Skeletal muscle cell (primary cell): ENCODE measurements at regions not wholly inside any gene's neighbourhood (a gene's known extent, or its start where the extent isn't known, plus 50 kb on each side); places are given as distances from the start of the nearest gene placed in this dataset.
"Not testable (repeated sequence)": the region's sequence is repeated elsewhere in the genome, so short reads cannot be mapped to it uniquely, and the experiment has no call there.

Source experiments
- DNase-seq: peaks from one replicate; pipeline ENCODE4 v3.0.0-alpha.2; 2010; ENCODE audit warnings: low read depth
- H3K4me3 ChIP-seq: 2 replicates; pipeline ENCODE4 v1.5.1; 2011; ENCODE audit warnings: low read depth, mild to moderate bottlenecking, control low read depth, low read length, moderate library complexity

GRCh38 chr6:170043881-170044790 is 246.7 kb downstream of the DLL1 start:
- no peak for DNase-seq
- H3K4me3 ChIP-seq = no peak overlapping the region

DNA sequence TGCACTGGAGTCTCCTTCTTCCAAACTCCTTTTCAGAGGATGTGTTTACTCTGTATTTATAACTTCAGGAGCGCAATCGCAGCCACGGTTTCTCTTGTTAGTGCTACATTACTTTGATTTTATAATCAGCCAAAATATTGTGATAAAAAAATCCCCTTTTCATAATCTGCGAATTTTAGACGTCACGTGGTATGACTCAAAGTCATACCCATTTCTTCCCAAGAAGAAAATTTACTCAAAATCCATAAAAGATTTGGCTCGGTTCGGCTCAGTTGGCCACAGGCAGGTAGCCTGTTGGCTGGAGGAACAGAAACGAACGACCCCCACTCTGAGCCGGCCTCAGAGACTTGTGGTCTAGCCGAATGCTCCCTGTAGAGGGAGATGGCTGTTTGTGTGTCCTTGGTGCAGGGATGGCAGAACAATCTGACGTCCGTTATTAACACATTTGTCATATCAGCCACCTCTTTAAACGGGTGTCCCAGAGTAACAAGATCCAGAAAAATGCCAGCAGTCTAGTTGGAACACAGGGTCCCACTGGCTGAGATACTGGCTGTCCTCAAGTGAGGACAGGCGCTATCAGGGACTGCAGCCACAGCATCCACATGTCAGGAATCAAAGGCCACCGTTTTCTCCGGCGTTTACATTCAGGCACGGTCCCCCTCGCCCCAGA is 247.6 kb downstream of the DLL1 start:
- no peak for DNase-seq
- no peak overlapping the region for H3K4me3 ChIP-seq

- H3K4me3 ChIP-seq = no peak overlapping the region
- no peak for DNase-seq
Observed at GRCh38 chr6:170042596-170043118, 248.2 kb downstream of the DLL1 start.

DNA sequence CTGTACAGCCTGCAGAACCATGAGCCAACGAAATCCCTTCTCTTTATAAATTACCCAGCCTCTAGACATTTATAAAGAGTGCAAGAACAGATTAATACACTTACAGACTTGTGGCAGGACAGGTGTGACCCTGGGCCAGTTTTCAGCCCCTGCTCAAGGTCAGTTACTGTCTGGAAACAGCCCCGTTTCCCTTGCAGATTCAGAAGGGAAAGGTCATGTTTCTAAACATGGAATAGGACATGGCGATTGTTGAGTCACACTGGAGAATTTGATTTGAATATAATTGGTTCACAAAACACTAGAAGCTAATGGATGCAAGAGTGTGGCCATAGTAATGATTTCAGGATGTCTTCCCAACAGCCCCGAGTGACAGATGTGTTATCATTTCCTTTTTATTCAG is 248.8 kb downstream of the DLL1 start:
- DNase-seq = no peak
- no peak overlapping the region for H3K4me3 ChIP-seq

GRCh38 chr6:170041526-170041925 is 249.4 kb downstream of the DLL1 start:
- no peak for DNase-seq

GRCh38 chr6:170040906-170041305 is 250.0 kb downstream of the DLL1 start:
- no peak overlapping the region for H3K4me3 ChIP-seq
- DNase-seq = no peak

More at GRCh38 chr6:170041526-170041925, 249.4 kb downstream of the DLL1 start:
- H3K4me3 ChIP-seq = no peak overlapping the region

DNA sequence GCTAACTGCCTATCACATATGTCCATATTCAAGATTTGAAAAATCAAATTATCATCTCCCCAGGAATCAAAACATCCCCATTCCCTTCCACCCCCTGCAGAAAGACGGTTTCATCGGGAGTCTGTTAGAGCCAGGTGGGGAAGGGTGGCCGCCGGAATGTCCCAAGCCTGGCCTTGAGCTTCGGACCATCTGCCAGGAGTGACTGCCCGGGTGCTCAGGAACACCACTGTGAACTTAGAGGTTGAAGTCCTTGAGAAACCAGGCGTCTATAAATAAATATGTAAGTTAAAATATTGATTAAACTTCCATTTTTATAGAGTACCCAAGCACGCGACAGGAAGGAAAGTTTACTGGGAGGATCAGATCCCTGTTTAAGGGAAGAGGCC is 250.8 kb downstream of the DLL1 start:
- H3K4me3 ChIP-seq = no peak overlapping the region
- no peak for DNase-seq

GRCh38 chr6:170039156-170040114 is 251.4 kb downstream of the DLL1 start:
- no peak for DNase-seq
- no peak overlapping the region for H3K4me3 ChIP-seq

DNA sequence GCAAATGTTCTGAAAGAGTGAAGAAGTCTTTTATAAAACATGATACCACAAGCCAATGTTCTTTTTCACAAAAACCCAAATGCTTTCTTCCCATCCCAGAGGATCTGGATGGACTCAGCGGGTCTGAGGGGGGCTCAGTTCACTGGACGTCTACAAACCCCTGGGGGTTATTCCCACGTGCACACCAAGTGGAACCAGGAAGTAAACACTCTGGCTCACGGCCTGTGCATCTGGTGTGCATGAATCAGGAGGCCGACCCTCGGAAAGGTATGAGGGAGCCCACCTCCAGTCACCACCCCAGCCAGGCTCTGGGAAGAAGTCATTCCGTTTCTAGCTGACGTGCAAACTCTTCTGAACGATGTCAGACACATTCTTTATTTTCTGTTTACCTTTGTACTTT is 252.2 kb downstream of the DLL1 start:
- DNase-seq = no peak

GRCh38 chr6:170038251-170038650 is 252.6 kb downstream of the DLL1 start:
- no peak overlapping the region for H3K4me3 ChIP-seq
- DNase-seq = no peak

More for the DNA sequence above, 252.2 kb downstream of the DLL1 start:
- H3K4me3 ChIP-seq = no peak overlapping the region

DNA sequence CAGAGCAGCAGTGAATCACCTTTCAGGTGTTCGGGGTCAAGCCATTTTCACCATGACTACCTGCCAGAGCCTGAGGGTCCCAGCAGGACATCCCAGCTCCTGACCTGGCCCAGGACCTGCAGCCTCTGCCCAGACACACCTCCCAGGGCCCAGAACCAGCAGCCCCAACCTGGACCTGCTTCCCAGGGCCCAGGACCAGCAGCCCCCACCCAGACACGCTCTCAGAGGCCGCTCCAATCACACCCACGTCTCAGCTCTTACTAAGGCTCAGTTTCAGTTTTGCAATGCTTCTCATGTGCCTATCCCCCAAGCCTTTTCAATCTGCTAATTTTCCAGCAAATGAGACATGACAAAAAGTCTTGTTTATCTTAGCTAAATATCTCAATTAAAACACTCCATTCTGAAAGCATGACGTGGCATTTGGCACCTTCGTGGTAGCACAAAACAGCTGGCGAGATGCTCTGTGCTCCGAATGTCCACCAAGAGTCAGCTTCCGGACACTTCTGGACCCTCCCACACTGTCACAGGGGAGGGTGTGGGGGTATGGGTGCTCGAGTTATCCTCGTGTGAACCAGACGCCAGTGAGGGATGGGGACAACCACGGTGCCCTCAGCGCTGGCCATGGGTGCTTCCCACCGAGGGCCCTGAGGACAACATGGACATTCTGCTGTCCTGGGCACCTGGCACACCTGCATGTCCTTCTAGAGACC is 253.2 kb downstream of the DLL1 start:
- no peak overlapping the region for H3K4me3 ChIP-seq
- DNase-seq = no peak

GRCh38 chr6:170036916-170037315 is 254.0 kb downstream of the DLL1 start:
- no peak overlapping the region for H3K4me3 ChIP-seq
- no peak for DNase-seq

GRCh38 chr6:170036367-170036766 is 254.5 kb downstream of the DLL1 start:
- not testable (repeated sequence) for DNase-seq, H3K4me3 ChIP-seq

- H3K4me3 ChIP-seq = no peak overlapping the region
- DNase-seq = no peak
Observed at GRCh38 chr6:170035901-170036304, 255.0 kb downstream of the DLL1 start.

- no peak for DNase-seq
- no peak overlapping the region for H3K4me3 ChIP-seq
Observed at GRCh38 chr6:170035044-170035443, 255.8 kb downstream of the DLL1 start.

GRCh38 chr6:170034294-170034693 is 256.6 kb downstream of the DLL1 start:
- H3K4me3 ChIP-seq = no peak overlapping the region
- no peak for DNase-seq

DNA sequence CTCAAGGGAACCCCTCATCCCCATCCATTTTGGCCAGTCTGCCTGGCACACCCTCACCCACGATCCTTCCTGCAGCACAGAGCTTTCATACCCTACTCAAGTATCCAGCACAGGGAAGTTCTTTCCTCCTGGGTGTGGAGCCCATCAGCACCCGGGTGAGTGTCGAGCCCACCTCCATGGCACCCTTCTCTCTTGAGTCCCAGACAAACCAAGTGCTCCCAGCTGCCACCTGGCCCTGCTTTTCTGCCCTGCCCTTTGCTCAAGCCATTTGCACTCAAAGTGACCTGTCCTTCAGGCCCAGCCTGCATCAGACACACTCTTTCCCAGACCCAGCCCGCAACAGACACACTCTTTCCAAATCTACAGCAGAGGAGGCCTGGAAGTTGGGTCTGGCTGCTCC is 257.2 kb downstream of the DLL1 start:
- H3K4me3 ChIP-seq = no peak overlapping the region
- no peak for DNase-seq

DNA sequence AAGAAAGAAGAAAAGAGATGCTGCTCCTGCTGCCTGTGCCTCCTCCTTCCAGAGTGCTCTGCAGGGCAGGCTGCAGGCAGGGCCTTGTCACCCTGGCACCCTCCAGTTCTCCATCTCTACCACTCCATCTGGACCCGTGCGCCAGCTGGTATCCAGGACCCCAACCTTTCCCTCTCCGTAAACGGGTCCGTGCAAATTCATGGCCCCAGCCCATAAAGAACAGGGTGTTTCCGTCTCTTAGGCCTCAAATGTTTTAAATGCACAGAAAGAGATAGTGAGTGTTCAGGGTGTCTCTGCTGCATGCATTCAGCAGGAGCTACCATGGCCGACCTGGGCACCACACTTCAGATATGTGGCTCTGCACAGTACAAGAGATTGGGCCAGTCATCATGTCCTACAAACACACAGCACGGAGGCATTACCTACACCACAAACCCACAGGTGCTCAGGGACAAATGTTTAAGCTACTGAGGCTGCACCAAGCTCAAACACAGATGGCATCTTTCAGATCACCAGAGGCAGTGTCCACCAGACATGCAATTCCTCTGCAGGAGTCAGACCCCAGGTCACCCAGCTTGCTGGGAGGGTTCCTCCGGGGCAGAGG is 258.1 kb downstream of the DLL1 start:
- H3K4me3 ChIP-seq = no peak overlapping the region
- DNase-seq = no peak

DNA sequence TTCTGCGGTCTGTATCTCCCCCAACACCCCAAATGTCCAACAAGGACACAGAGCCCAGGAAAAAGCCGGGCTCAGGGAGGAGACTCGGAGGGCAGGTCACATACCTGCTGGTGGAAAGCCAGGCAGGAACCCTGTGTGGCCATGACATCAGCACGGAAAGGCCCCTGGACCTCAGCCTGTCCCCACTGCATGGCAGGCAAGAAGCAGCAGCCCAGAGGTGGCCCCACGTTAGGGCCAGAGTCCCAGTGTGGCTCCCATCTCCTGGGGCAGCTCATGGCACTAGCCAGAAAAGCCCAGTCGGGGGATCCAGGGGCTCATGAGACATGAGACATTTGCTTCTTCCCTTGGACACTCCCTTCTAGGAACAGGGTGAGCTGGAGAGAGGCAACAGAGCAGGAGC is 258.7 kb downstream of the DLL1 start:
- H3K4me3 ChIP-seq = no peak overlapping the region
- no peak for DNase-seq
